SK-N-MC (cell line): ENCODE measurements at regions not wholly inside any gene's neighbourhood (a gene's known extent, or its start where the extent isn't known, plus 50 kb on each side); places are given as distances from the start of the nearest gene placed in this dataset.

Experiments used
- EZH2 ChIP-seq: fragments of 200-600 bp; sonication (generic); IDR thresholded peaks from one replicate; pipeline ENCODE4 v1.6.1; 2017; ENCODE audit warnings: antibody characterized with exemption
- POLR2AphosphoS5 ChIP-seq: IDR thresholded peaks from 2 replicates; pipeline ENCODE4 v1.6.1; 2012; ENCODE audit warnings: mild to moderate bottlenecking, low read depth, low read length, borderline replicate concordance

DNA sequence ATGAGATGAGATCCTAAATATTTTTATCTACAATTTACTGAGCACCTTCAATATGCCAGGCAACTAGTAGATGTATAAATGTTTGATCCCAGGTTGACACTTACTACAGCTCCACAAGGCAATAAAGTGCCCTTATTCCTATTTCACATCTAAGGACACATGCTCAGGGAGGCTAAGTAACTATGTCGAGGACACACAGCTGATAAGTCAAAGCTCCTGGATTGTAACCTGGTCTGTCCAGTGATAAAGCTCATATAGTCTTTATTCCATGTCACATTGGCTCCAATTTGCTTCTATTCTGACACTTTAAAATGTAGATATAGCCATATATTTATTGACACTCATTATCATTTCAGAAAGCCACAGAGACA lies 93.8 kb upstream of the BMAL1 start:
- TF ChIP-seq EZH2 (no peak), POLR2AphosphoS5 (no peak)
